Neuron (in vitro differentiated cells): ENCODE measurements at regions not wholly inside any gene's neighbourhood (a gene's known extent, or its start where the extent isn't known, plus 50 kb on each side); places are given as distances from the start of the nearest gene placed in this dataset.

Experiments
- H2AFZ ChIP-seq: one replicate; pipeline ENCODE4 v1.6.1; 2013; ENCODE audit warnings: low read depth, mild to moderate bottlenecking, inconsistent platforms, low read length, moderate library complexity
- H3K27me3 ChIP-seq: one replicate; pipeline ENCODE4 v1.6.1; 2013; ENCODE audit warnings: low read length; ENCODE audit not compliant: insufficient read depth
- H3K36me3 ChIP-seq: one replicate; pipeline ENCODE4 v1.6.1; 2013; ENCODE audit warnings: low read length; ENCODE audit not compliant: insufficient read depth
- H3K4me1 ChIP-seq: one replicate; pipeline ENCODE4 v1.6.1; 2013; ENCODE audit warnings: low read length; ENCODE audit not compliant: insufficient read depth
- H3K4me3 ChIP-seq: 2 replicates; pipeline ENCODE4 v1.5.1; 2013; ENCODE audit warnings: mild to moderate bottlenecking, low read length, moderate library complexity
- H3K9me3 ChIP-seq: one replicate; pipeline ENCODE4 v1.6.1; 2013; ENCODE audit warnings: low read length

- no peaks in the 10 kb centered on the region for H3K9me3 ChIP-seq
- no peak overlapping the region for H2AFZ ChIP-seq
- H3K4me3 ChIP-seq: no peak overlapping the region
- H3K36me3 ChIP-seq: no peaks in the 10 kb centered on the region
- no peaks in the 10 kb centered on the region for H3K27me3 ChIP-seq
- H3K4me1 ChIP-seq: no peaks in the 10 kb centered on the region
Observed at GRCh38 chr10:21230219-21230618, 295.3 kb downstream of the SKIDA1 start.

GRCh38 chr10:21217748-21218367, 307.6 kb downstream of the SKIDA1 start:
- Histone ChIP-seq H3K36me3 (no peaks in the 10 kb centered on the region), H3K27me3 (no peaks in the 10 kb centered on the region), H3K9me3 (peaks cover 2% of the 10 kb centered on the region), H2AFZ (no peak overlapping the region), H3K4me1 (no peaks in the 10 kb centered on the region), H3K4me3 (no peak overlapping the region)

GRCh38 chr10:21217107-21217506, 308.4 kb downstream of the SKIDA1 start:
- no peak overlapping the region for H2AFZ ChIP-seq
- no peaks in the 10 kb centered on the region for H3K27me3 ChIP-seq
- no peaks in the 10 kb centered on the region for H3K4me1 ChIP-seq
- H3K4me3 ChIP-seq: no peak overlapping the region
- H3K9me3 ChIP-seq: peaks cover 2% of the 10 kb centered on the region
- no peaks in the 10 kb centered on the region for H3K36me3 ChIP-seq

DNA sequence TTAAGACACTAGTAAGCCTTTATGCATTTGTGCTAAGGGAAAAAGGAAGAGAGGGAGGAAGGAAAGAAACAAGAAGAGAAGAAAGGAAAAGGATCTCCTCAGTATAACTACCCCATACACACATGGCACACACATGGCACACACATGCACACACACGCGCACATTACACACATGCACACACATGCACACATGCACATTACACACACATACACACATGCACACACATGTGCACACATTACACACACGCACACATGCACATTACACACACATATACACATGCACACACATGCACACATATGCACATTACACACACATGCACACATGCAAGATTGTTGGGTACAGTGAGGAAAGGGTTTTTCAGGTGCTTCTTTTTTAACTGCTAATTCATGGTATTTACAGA, 311.2 kb downstream of the SKIDA1 start:
- Histone ChIP-seq H3K36me3 (no peaks in the 10 kb centered on the region), H2AFZ (no peak overlapping the region), H3K4me3 (no peak overlapping the region), H3K9me3 (peaks cover 2% of the 10 kb centered on the region), H3K27me3 (no peaks in the 10 kb centered on the region), H3K4me1 (no peaks in the 10 kb centered on the region)

DNA sequence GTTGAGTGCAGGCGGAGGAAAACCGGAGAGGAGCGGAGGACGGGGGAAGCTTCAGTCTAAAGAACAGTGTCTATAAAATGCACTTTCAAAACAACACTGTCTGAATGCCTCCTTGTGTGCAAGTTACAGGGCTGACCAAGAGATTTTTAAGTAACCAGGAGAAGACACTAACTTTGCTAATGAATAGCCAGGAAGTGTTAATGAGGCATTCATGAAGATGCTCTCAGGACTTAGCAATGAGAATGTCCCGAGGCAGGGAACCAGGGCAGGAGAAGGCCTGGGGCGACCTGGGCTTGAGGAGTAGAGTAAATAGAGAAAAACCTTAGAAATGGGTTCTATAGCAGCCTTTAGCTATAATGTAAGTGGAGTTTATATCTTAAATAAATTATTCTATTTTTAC, 312.1 kb downstream of the SKIDA1 start:
- Histone ChIP-seq H3K4me1 (no peaks in the 10 kb centered on the region), H3K36me3 (no peaks in the 10 kb centered on the region), H2AFZ (no peak overlapping the region), H3K4me3 (no peak overlapping the region), H3K27me3 (no peaks in the 10 kb centered on the region), H3K9me3 (no peaks in the 10 kb centered on the region)

DNA sequence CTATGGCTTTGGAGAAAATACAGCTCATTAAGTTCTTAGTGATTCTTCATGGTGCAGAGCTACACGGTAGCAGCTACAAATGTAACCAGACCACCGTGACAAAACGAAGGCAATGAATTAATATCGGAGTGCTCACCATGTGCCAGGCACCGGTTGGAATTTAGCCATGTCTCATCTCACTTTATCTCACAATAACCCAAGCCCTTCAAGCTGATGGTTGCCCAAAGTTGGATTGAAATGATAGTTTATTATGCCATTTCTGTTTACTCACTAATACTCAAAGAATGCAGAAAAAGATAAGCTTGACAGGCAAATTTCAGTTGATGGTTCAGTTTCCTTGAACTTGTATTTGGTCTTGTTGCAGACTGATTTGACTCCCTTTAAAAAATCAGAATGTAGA, 312.6 kb downstream of the SKIDA1 start:
- Histone ChIP-seq H3K36me3 (no peaks in the 10 kb centered on the region), H3K9me3 (no peaks in the 10 kb centered on the region), H3K27me3 (no peaks in the 10 kb centered on the region), H3K4me1 (no peaks in the 10 kb centered on the region), H3K4me3 (no peak overlapping the region), H2AFZ (no peak overlapping the region)

DNA sequence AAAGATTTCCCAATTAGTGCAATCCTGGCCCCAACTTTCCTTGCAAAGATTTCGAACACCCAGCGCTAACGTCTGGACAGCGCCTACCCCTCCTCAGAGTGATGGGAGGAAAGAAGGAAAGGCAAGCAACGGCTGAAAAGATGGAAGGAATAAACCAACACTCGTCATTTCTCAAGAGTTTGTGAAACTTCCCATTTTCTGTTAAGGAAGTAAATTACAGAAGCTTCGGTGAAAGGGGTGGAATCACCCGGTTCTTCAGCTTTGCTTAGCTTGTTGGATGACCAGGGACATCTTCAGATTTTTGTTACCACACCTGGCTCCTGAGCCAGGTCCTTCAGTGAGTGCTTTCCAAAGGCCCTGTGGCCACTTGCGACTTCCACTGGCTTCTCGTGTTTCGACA, 313.1 kb downstream of the SKIDA1 start:
- no peaks in the 10 kb centered on the region for H3K36me3 ChIP-seq
- H3K27me3 ChIP-seq: no peaks in the 10 kb centered on the region
- H2AFZ ChIP-seq: no peak overlapping the region
- no peaks in the 10 kb centered on the region for H3K4me1 ChIP-seq
- no peak overlapping the region for H3K4me3 ChIP-seq
- H3K9me3 ChIP-seq: no peaks in the 10 kb centered on the region

- Histone ChIP-seq H3K36me3 (no peaks in the 10 kb centered on the region), H3K9me3 (no peaks in the 10 kb centered on the region), H2AFZ (no peak overlapping the region), H3K27me3 (no peaks in the 10 kb centered on the region), H3K4me3 (no peak overlapping the region), H3K4me1 (no peaks in the 10 kb centered on the region)
Observed at GRCh38 chr10:21209495-21209894, 312.4 kb upstream of the NEBL start.

DNA sequence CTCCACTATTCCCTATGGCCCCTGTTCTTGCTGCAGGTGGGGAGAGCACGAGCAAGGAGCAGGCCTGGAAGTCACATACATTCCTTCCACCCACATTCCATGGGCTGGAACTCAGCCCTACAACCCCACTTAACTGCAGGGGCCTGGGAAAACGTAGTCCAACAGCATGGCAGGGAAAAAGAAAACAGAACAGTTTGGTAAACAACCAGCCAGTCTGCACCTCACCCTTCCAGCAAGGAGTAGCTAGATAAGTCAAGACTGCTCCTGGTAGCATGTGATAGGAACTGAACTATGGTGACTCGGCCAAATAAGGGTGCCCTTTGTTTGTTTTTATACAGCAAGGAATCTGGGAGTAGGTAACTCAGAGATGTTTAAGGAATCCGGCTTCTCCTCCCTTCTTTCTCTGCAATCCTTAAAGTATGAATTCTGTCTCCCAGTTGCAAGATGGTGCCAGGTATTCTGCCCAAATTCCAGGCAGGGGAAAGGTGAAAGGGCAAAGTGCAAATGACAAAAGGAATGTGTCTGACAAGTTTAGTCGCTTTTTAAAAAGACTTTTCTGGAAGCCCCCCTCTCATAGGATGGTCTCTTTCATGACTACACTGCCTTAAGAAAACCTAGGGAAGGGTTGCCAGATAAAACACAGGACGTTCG, 311.7 kb upstream of the NEBL start:
- Histone ChIP-seq H3K4me1 (no peaks in the 10 kb centered on the region), H3K27me3 (no peaks in the 10 kb centered on the region), H3K9me3 (no peaks in the 10 kb centered on the region), H3K4me3 (no peak overlapping the region), H2AFZ (no peak overlapping the region), H3K36me3 (no peaks in the 10 kb centered on the region)

- no peaks in the 10 kb centered on the region for H3K4me1 ChIP-seq
- no peaks in the 10 kb centered on the region for H3K36me3 ChIP-seq
- H3K4me3 ChIP-seq: no peak overlapping the region
- no peaks in the 10 kb centered on the region for H3K9me3 ChIP-seq
- H3K27me3 ChIP-seq: no peaks in the 10 kb centered on the region
- H2AFZ ChIP-seq: no peak overlapping the region
Observed at GRCh38 chr10:21207852-21208646, 310.9 kb upstream of the NEBL start.

DNA sequence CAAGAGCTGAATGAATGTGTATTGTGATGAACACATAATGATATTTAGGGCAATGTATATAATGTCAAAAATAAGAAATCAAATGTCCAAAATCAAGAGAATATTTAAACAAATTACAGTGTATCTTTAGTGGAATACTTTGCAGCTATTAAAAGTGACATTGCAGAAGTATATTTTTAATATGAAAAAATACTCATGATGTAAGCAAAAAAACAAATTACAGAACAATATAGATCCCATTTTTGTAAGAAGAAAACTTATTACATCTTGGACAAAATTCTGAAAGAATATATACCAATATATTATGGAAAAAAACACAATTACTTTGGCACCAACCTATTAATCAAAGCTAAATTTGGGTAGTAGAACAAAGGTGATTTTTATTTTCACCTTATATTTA, 308.2 kb upstream of the NEBL start:
- H3K4me1 ChIP-seq: no peaks in the 10 kb centered on the region
- no peaks in the 10 kb centered on the region for H3K9me3 ChIP-seq
- no peaks in the 10 kb centered on the region for H3K36me3 ChIP-seq
- H2AFZ ChIP-seq: no peak overlapping the region
- no peaks in the 10 kb centered on the region for H3K27me3 ChIP-seq
- no peak overlapping the region for H3K4me3 ChIP-seq

DNA sequence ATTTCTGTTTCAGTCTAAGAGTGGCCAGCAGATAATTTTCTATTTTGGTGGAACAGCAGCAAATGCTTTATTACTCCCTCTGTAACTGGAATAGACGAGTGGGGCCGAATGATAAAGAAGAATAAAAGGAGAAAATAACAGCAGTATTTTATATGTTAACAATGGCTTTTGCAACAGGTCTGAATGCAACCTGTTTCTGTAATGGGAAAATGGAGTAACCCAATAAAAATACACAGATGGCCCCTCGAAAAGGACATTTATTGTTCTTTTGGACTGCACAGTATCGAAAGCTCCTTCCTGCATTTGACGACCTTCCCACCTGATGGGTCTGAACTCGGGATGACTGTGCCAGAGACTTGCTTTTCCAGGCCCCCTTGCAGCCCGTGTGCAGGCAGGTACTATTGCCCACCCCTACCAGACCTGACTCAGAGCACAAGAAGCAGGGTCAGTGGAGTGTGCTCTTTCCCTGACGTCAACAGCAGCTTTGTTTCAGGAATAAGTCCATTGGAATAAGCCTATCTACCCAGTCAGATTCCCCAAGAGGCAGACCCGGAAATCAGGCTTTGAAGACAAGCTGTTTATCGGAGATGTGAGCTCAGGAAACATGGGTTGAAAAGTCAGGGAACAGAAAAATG, 306.5 kb upstream of the NEBL start:
- no peak overlapping the region for H2AFZ ChIP-seq
- H3K36me3 ChIP-seq: no peaks in the 10 kb centered on the region
- no peak overlapping the region for H3K4me3 ChIP-seq
- no peaks in the 10 kb centered on the region for H3K9me3 ChIP-seq
- no peaks in the 10 kb centered on the region for H3K27me3 ChIP-seq
- no peaks in the 10 kb centered on the region for H3K4me1 ChIP-seq

DNA sequence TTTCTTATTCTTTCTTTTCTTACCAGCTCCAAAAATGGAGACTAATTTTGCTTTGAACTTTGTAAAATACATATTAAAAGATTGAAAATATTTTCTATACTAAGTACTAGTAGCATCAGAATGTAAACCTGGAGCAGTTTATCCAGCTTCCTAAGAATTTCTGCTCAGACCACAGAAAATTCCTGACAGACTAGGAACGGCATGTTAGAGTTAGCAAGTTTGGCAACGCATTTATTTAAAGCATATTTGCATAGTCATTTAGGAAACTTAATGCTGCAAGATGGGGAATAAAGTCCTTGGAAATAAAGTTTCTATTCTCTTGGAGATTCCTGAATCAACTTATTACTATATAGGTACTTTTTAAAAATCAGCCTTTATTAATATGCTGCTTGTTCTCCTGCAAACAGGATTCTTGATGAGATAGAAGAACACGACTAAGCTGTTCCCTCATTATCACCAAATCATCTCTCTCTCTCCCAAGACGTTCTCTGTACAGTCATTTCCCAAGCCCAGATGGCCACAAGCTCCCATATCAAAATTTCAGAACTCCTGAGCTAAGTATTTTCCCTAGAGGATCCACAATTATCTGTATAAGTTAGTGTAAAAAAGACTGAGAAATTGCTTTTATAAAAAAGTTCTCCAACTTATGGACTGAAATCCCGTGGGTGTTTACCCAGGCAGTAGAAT, 305.8 kb upstream of the NEBL start:
- Histone ChIP-seq H3K4me3 (no peak overlapping the region), H3K36me3 (no peaks in the 10 kb centered on the region), H2AFZ (no peak overlapping the region), H3K9me3 (no peaks in the 10 kb centered on the region), H3K4me1 (no peaks in the 10 kb centered on the region), H3K27me3 (no peaks in the 10 kb centered on the region)
